ENCODE measurements at regions not wholly inside any gene's neighbourhood (a gene's known extent, or its start where the extent isn't known, plus 50 kb on each side); places are given as distances from the start of the nearest gene placed in this dataset.
"Not testable (repeated sequence)": the region's sequence is repeated elsewhere in the genome, so short reads cannot be mapped to it uniquely, and the experiment has no call there.

GRCh38 chr4:58303456-58303855 lies 1193.3 kb upstream of the IGFBP7 start:
- no peaks in the 10 kb centered on the region for H3K36me3 ChIP-seq (ENCODE audit: control insufficient read depth, insufficient read depth, low read length)
- no peak for TF ChIP-seq CTCF (IDR thresholded peaks at IDR 0.05; ENCODE audit: insufficient read depth, low read length, severe bottlenecking)
- no peak for FAIRE-seq
- DNase-seq (ENCODE audit: low read depth), result no peak
- no peaks in the 10 kb centered on the region for H3K27me3 ChIP-seq (ENCODE audit: control insufficient read depth, insufficient read depth, low read length)
- no peak overlapping the region for H3K4me3 ChIP-seq (ENCODE audit: low read depth, low read length)

- Histone ChIP-seq H3K4me3 (ENCODE audit: low read depth, low read length) (no peak overlapping the region), H3K36me3 (ENCODE audit: control insufficient read depth, insufficient read depth, low read length) (no peaks in the 10 kb centered on the region), H3K27me3 (ENCODE audit: control insufficient read depth, insufficient read depth, low read length) (no peaks in the 10 kb centered on the region)
- no peak for TF ChIP-seq CTCF (IDR thresholded peaks at IDR 0.05; ENCODE audit: insufficient read depth, low read length, severe bottlenecking)
- DNase-seq (ENCODE audit: low read depth) (no peak), FAIRE-seq (no peak)
Observed at GRCh38 chr4:58301376-58301999, 1191.3 kb upstream of the IGFBP7 start.

- TF ChIP-seq CTCF (IDR thresholded peaks at IDR 0.05; ENCODE audit: insufficient read depth, low read length, severe bottlenecking), result no peak
- DNase-seq (ENCODE audit: low read depth) (no peak), FAIRE-seq (no peak)
- no peaks in the 10 kb centered on the region for H3K27me3 ChIP-seq (ENCODE audit: control insufficient read depth, insufficient read depth, low read length)
- no peak overlapping the region for H3K4me3 ChIP-seq (ENCODE audit: low read depth, low read length)
- H3K36me3 ChIP-seq (ENCODE audit: control insufficient read depth, insufficient read depth, low read length), result no peaks in the 10 kb centered on the region
Observed at GRCh38 chr4:58286335-58286734, 1176.2 kb upstream of the IGFBP7 start.

- not testable (repeated sequence) for H3K36me3 ChIP-seq (ENCODE audit: control insufficient read depth, insufficient read depth, low read length); DNase-seq (ENCODE audit: low read depth); H3K27me3 ChIP-seq (ENCODE audit: control insufficient read depth, insufficient read depth, low read length); H3K4me3 ChIP-seq (ENCODE audit: low read depth, low read length); FAIRE-seq
Observed at GRCh38 chr4:58280928-58281327, 1170.7 kb upstream of the IGFBP7 start.

GRCh38 chr4:58275856-58276255 lies 1165.7 kb upstream of the IGFBP7 start:
- Histone ChIP-seq H3K36me3 (ENCODE audit: control insufficient read depth, insufficient read depth, low read length) (no peaks in the 10 kb centered on the region), H3K27me3 (ENCODE audit: control insufficient read depth, insufficient read depth, low read length) (no peaks in the 10 kb centered on the region), H3K4me3 (ENCODE audit: low read depth, low read length) (no peak overlapping the region)
- no peak for FAIRE-seq
- no peak for TF ChIP-seq CTCF (IDR thresholded peaks at IDR 0.05; ENCODE audit: insufficient read depth, low read length, severe bottlenecking)
- no peak for DNase-seq (ENCODE audit: low read depth)

GRCh38 chr4:58274553-58274952 lies 1164.4 kb upstream of the IGFBP7 start:
- FAIRE-seq (no peak), DNase-seq (ENCODE audit: low read depth) (no peak)
- Histone ChIP-seq H3K27me3 (ENCODE audit: control insufficient read depth, insufficient read depth, low read length) (no peaks in the 10 kb centered on the region), H3K4me3 (ENCODE audit: low read depth, low read length) (no peak overlapping the region), H3K36me3 (ENCODE audit: control insufficient read depth, insufficient read depth, low read length) (no peaks in the 10 kb centered on the region)
- no peak for TF ChIP-seq CTCF (IDR thresholded peaks at IDR 0.05; ENCODE audit: insufficient read depth, low read length, severe bottlenecking)
